IMR-90 (cell line): ENCODE measurements at regions not wholly inside any gene's neighbourhood (a gene's known extent, or its start where the extent isn't known, plus 50 kb on each side); places are given as distances from the start of the nearest gene placed in this dataset.
A peak's percentile ranks its signal among the peaks of the same experiment; 100 is the strongest.

Source experiments
- ATAC-seq: fragments of 200-7000 bp; cut with Tn5 transposase; 2 replicates; pipeline ENCODE4 v1.9.1; 2020; ENCODE audit warnings: low read depth, mild to moderate bottlenecking, moderate library complexity
- BruUV-seq: library from RNA; stranded (reverse); fragments of 400-500 nt; replicated peaks from 2 replicates; lab custom pipeline; 2021; lab: Mats Ljungman, UMichigan
- CTCF ChIA-PET: fragments of 300-600 bp; formaldehyde crosslinking; extraction: SDS; loops from one replicate; lab custom pipeline; 2021; ENCODE audit warnings: antibody characterized with exemption; lab: Yijun Ruan, JAX
- POLR2A ChIA-PET: fragments of 300-600 bp; sonication (Branson Sonifier 250); formaldehyde crosslinking; loops from one replicate; lab custom pipeline; 2022; ENCODE audit warnings: antibody characterized with exemption; ENCODE audit not compliant: unreplicated experiment; lab: Charles Lee
- DNase-seq: peaks from one replicate; pipeline ENCODE4 v3.0.0; 2013
- H2AFZ ChIP-seq: replicated peaks from 2 replicates; pipeline ENCODE3; 2013; ENCODE audit warnings: low read length, mild to moderate bottlenecking; ENCODE audit not compliant: poor library complexity
- H2AK5ac ChIP-seq: 2 replicates; pipeline ENCODE4 v1.6.1; 2013; ENCODE audit warnings: low read depth, low read length, inconsistent platforms
- H2AK9ac ChIP-seq: replicated peaks from 2 replicates; pipeline ENCODE3; 2013; ENCODE audit warnings: mild to moderate bottlenecking, low read depth, low read length, moderate library complexity; ENCODE audit not compliant: poor library complexity
- H2BK120ac ChIP-seq: 2 replicates; pipeline ENCODE4 v1.6.1; 2013; ENCODE audit warnings: low read depth, low read length, inconsistent platforms
- H2BK15ac ChIP-seq: 3 replicates; pipeline ENCODE4 v1.6.1; 2013; ENCODE audit warnings: low read depth, low read length, inconsistent platforms
- H2BK20ac ChIP-seq: 2 replicates; pipeline ENCODE4 v1.6.1; 2013; ENCODE audit warnings: low read depth, mild to moderate bottlenecking, inconsistent platforms, low read length, moderate library complexity
- H2BK5ac ChIP-seq: 2 replicates; pipeline ENCODE4 v1.6.1; 2013; ENCODE audit warnings: mild to moderate bottlenecking, low read depth, low read length, inconsistent platforms; ENCODE audit not compliant: poor library complexity, severe bottlenecking
- H3K14ac ChIP-seq: replicated peaks from 2 replicates; pipeline ENCODE4 v1.6.1; 2013; ENCODE audit warnings: low read depth, low read length, inconsistent platforms
- H3K18ac ChIP-seq: 2 replicates; pipeline ENCODE4 v1.6.1; 2013; ENCODE audit warnings: low read depth, low read length, control low read depth
- H3K23ac ChIP-seq: 2 replicates; pipeline ENCODE4 v1.6.1; 2013; ENCODE audit warnings: low read depth, low read length, inconsistent platforms
- H3K27ac ChIP-seq: 2 replicates; pipeline ENCODE4 v1.5.1; 2013; ENCODE audit warnings: mild to moderate bottlenecking, control low read depth, low read length; ENCODE audit not compliant: insufficient read depth
- H3K27me3 ChIP-seq: 2 replicates; pipeline ENCODE4 v1.6.1; 2013; ENCODE audit warnings: low read length; ENCODE audit not compliant: control insufficient read depth, insufficient read depth
- H3K36me3 ChIP-seq: 2 replicates; pipeline ENCODE4 v1.6.1; 2013; ENCODE audit warnings: low read length, mixed read lengths; ENCODE audit not compliant: control insufficient read depth, insufficient read depth
- H3K4ac ChIP-seq: 2 replicates; pipeline ENCODE4 v1.6.1; 2013; ENCODE audit warnings: low read depth, low read length, inconsistent platforms
- H3K4me1 ChIP-seq: 2 replicates; pipeline ENCODE4 v1.6.1; 2013; ENCODE audit warnings: low read length, mixed read lengths; ENCODE audit not compliant: control insufficient read depth, insufficient read depth
- H3K4me2 ChIP-seq: 2 replicates; pipeline ENCODE4 v1.6.1; 2013; ENCODE audit warnings: low read depth, mild to moderate bottlenecking, control low read depth, low read length, moderate library complexity
- H3K4me3 ChIP-seq: 2 replicates; pipeline ENCODE4 v1.5.1; 2013; ENCODE audit warnings: low read depth, mild to moderate bottlenecking, control low read depth, low read length, moderate library complexity; ENCODE audit not compliant: insufficient read depth
- H3K56ac ChIP-seq: 2 replicates; pipeline ENCODE4 v1.6.1; 2013; ENCODE audit warnings: low read length, inconsistent platforms; ENCODE audit not compliant: insufficient read depth; ENCODE audit errors: extremely low read depth
- H3K79me1 ChIP-seq, 2 experiments: 2 replicates each; pipeline ENCODE4 v1.6.1; 2013; ENCODE audit warnings: low read length in 2 of 2, inconsistent platforms in 1 of 2, low read depth in 1 of 2
- H3K9ac ChIP-seq: 2 replicates; pipeline ENCODE4 v1.6.1; 2013; ENCODE audit warnings: low read depth, low read length, control low read depth
- H3K9me1 ChIP-seq: 2 replicates; pipeline ENCODE4 v1.6.1; 2013; ENCODE audit warnings: low read length, inconsistent platforms; ENCODE audit not compliant: insufficient read depth
- H3K9me3 ChIP-seq: 2 replicates; pipeline ENCODE4 v1.6.1; 2013; ENCODE audit warnings: low read length; ENCODE audit not compliant: control insufficient read depth, insufficient read depth
- H4K20me1 ChIP-seq: 2 replicates; pipeline ENCODE4 v1.6.1; 2013; ENCODE audit warnings: low read length, inconsistent platforms; ENCODE audit not compliant: insufficient read depth
- H4K5ac ChIP-seq: 2 replicates; pipeline ENCODE4 v1.6.1; 2013; ENCODE audit warnings: mild to moderate bottlenecking, low read depth, low read length, control low read depth
- H4K8ac ChIP-seq, 2 experiments: 2 replicates each; pipeline ENCODE4 v1.6.1; 2013; ENCODE audit warnings: low read depth in 2 of 2, low read length in 2 of 2, control low read depth in 1 of 2, inconsistent platforms in 1 of 2
- H4K91ac ChIP-seq: 2 replicates; pipeline ENCODE4 v1.6.1; 2013; ENCODE audit warnings: low read depth, low read length, inconsistent platforms; ENCODE audit not compliant: insufficient read depth
- BHLHE40 ChIP-seq: fragments of 150-350 bp; IDR thresholded peaks from 2 replicates; pipeline ENCODE4 v1.6.1; 2016; ENCODE audit warnings: mild to moderate bottlenecking, low read depth, low read length
- FOS ChIP-seq: fragments of 150-350 bp; IDR thresholded peaks from 2 replicates; pipeline ENCODE4 v1.6.1; 2016; ENCODE audit warnings: low read depth, low read length
- MAFK ChIP-seq: IDR thresholded peaks from 2 replicates; pipeline ENCODE4 v1.6.1; 2012; ENCODE audit warnings: low read depth, low read length, improper control_type of control experiment
- RCOR1 ChIP-seq: IDR thresholded peaks from 2 replicates; pipeline ENCODE4 v1.6.1; 2012; ENCODE audit warnings: mild to moderate bottlenecking, low read length, improper control_type of control experiment; ENCODE audit not compliant: insufficient replicate concordance
- WGBS, 2 experiments: methylation state at CpG; one replicate each; pipeline versions ENCODE4 v1.1.5 to v1.1.7; 2013; ENCODE audit warnings: missing lambda C conversion rate in 2 of 2; ENCODE audit not compliant: insufficient read length in 1 of 2; ENCODE audit errors: extremely low coverage in 2 of 2; 5-methylcytosine and 5-hydroxymethylcytosine counted together
- dilution Hi-C: fragments of 300-500 bp; cut with HindIII; formaldehyde crosslinking; loops from one replicate; pipeline ENCODE4 v1.14.3; 2018; ENCODE audit warnings: low sequenced_read_pairs; ENCODE audit not compliant: unreplicated experiment
- in situ Hi-C: fragments of 300-500 bp; cut with MboI; formaldehyde crosslinking; loops from 3 replicates; pipeline ENCODE4 v1.14.3; 2019; ENCODE audit warnings: low sequenced_read_pairs, inconsistent platforms, mixed read lengths
- intact Hi-C: fragments of 100-400 bp; cut with micrococcal nuclease; formaldehyde crosslinking; loops from 2 replicates; pipeline ENCODE4 v1.10.0; 2022

GRCh38 chr21:27248814-27249213 is 281.9 kb upstream of the ADAMTS5 start:
- intact Hi-C loops (no loop called here), in situ Hi-C loops (no loop called here), dilution Hi-C loops (no loop called here)
- Histone ChIP-seq H2BK5ac (no peak overlapping the region), H4K91ac (no peak overlapping the region), H3K14ac (no peak overlapping the region), H3K56ac (no peak overlapping the region), H3K4me2 (no peak overlapping the region), H4K20me1 (no peaks in the 10 kb centered on the region), H3K27me3 (no peaks in the 10 kb centered on the region), H3K4me1 (peaks cover 2% of the 10 kb centered on the region; the same call in 1 of the 2 replicates), H3K9ac (no peak overlapping the region), H2BK20ac (no peak overlapping the region; the same call in 1 of the 2 replicates), H3K36me3 (no peaks in the 10 kb centered on the region), H3K4ac (no peak overlapping the region), H2BK120ac (no peak overlapping the region), H3K4me3 (no peak overlapping the region), H3K23ac (no peak overlapping the region), H2AK5ac (no peak overlapping the region), H3K79me1 (no peaks in the 10 kb centered on the region), H4K5ac (no peak overlapping the region), H3K27ac (no peak overlapping the region), H3K18ac (no peak overlapping the region), H3K9me1 (no peaks in the 10 kb centered on the region), H3K9me3 (no peaks in the 10 kb centered on the region), H2AK9ac (no peak overlapping the region), H2BK15ac (no peak overlapping the region), H2AFZ (no peak overlapping the region), H4K8ac (no peak overlapping the region)
- no TSS peak for BruUV-seq
- POLR2A ChIA-PET: no interaction called here
- CTCF ChIA-PET: no interaction called here
- ATAC-seq (peak; percentile 44), DNase-seq (peak; percentile 60)
- no CpG with 5 or more reads among the region's 1 CpG for WGBS, 2 experiments
- TF ChIP-seq RCOR1 (no peak), MAFK (peak; percentile 40; the same call in 1 of the 2 replicates), FOS (peak; percentile 33; the same call in 1 of the 2 replicates), BHLHE40 (no peak)
